GM12878 (cell line): ENCODE measurements at regions not wholly inside any gene's neighbourhood (a gene's known extent, or its start where the extent isn't known, plus 50 kb on each side); places are given as distances from the start of the nearest gene placed in this dataset.

Experiments
- ATAC-seq: fragments of 200-7000 bp; cut with Tn5 transposase; 3 replicates; pipeline ENCODE4 v1.9.1; 2020; ENCODE audit warnings: mild to moderate bottlenecking, moderate library complexity
- BruUV-seq: library from RNA; stranded (reverse); fragments of 400-500 nt; replicated peaks from 2 replicates; lab custom pipeline; 2021; lab: Mats Ljungman, UMichigan
- CTCF ChIA-PET: fragments of 300-600 bp; sonication (Branson Sonifier 250); formaldehyde crosslinking; extraction: SDS; loops from one replicate; lab custom pipeline; 2021; ENCODE audit warnings: inconsistent platforms; lab: Yijun Ruan, JAX
- POLR2A ChIA-PET: fragments of 350-600 bp; formaldehyde crosslinking; extraction: SDS; loops from one replicate; lab custom pipeline; 2021; ENCODE audit warnings: inconsistent platforms; lab: Charles Lee
- RAD21 ChIA-PET: fragments of 300-600 bp; sonication (Branson Sonifier 250); formaldehyde crosslinking; loops from one replicate; lab custom pipeline; 2023; ENCODE audit warnings: antibody characterized with exemption; ENCODE audit not compliant: unreplicated experiment; lab: Charles Lee
- SMC1A ChIA-PET: fragments of 300-600 bp; sonication (Branson Sonifier 250); formaldehyde crosslinking; loops from one replicate; lab custom pipeline; 2023; ENCODE audit not compliant: unreplicated experiment, uncharacterized antibody; lab: Charles Lee
- DNase-seq: peaks from one replicate; pipeline ENCODE4 v3.0.0-alpha.2; 2011; ENCODE audit warnings: low read depth, low spot score
- FAIRE-seq: peaks from 3 replicates; lab custom pipeline; 2011; peaks lifted over from hg19 to GRCh38; lab: Jason Lieb, UNC
- H2AFZ ChIP-seq: 2 replicates; pipeline ENCODE4 v1.6.0; 2011; ENCODE audit warnings: low read depth, low read length, control low read depth; ENCODE audit not compliant: control insufficient read depth
- H3K27ac ChIP-seq: 2 replicates; pipeline ENCODE4 v1.5.1; 2011; ENCODE audit warnings: control low read depth; ENCODE audit not compliant: control insufficient read depth, insufficient read depth
- H3K27me3 ChIP-seq, 2 experiments: replicated peaks in 1 of 2; 2 replicates each; pipeline versions ENCODE4 v1.6.0 to v1.6.1; 2011; ENCODE audit warnings: low read length in 1 of 2; ENCODE audit not compliant: control insufficient read depth in 2 of 2, insufficient read depth in 2 of 2
- H3K36me3 ChIP-seq, 2 experiments: 2 replicates each; pipeline ENCODE4 v1.5.1; 2011; ENCODE audit warnings: low read length in 1 of 2; ENCODE audit not compliant: control insufficient read depth in 2 of 2, insufficient read depth in 2 of 2
- H3K4me1 ChIP-seq: 2 replicates; pipeline ENCODE4 v1.6.1; 2011; ENCODE audit warnings: mild to moderate bottlenecking, low read length, moderate library complexity, mixed read lengths; ENCODE audit not compliant: control insufficient read depth, insufficient read depth
- H3K4me2 ChIP-seq: 2 replicates; pipeline ENCODE4 v1.6.0; 2011; ENCODE audit warnings: control low read depth; ENCODE audit not compliant: control insufficient read depth, insufficient read depth
- H3K4me3 ChIP-seq: fragments of 200-600 bp; sonication (generic); 2 replicates; pipeline ENCODE4 v1.5.1; 2016
- H3K79me2 ChIP-seq: 2 replicates; pipeline ENCODE4 v1.6.0; 2011; ENCODE audit warnings: low read length; ENCODE audit not compliant: control insufficient read depth, insufficient read depth
- H3K9ac ChIP-seq: 2 replicates; pipeline ENCODE4 v1.8.0; 2011; ENCODE audit warnings: low read length, control low read depth, mixed read lengths; ENCODE audit not compliant: control insufficient read depth, insufficient read depth
- H3K9me3 ChIP-seq: replicated peaks from 3 replicates; pipeline ENCODE4 v1.5.1; 2011; ENCODE audit warnings: mild to moderate bottlenecking, low read length; ENCODE audit not compliant: control insufficient read depth, insufficient read depth
- H4K20me1 ChIP-seq: 2 replicates; pipeline ENCODE4 v1.6.0; 2011; ENCODE audit not compliant: control insufficient read depth, insufficient read depth
- EP300 ChIP-seq, 2 experiments: fragments of 150-350 bp in 1 of 2; IDR thresholded peaks; 2 replicates each; pipeline ENCODE4 v1.6.1; 2011 to 2012; ENCODE audit warnings: low read depth in 2 of 2, low read length in 2 of 2, borderline replicate concordance in 1 of 2, improper control_type of control experiment in 1 of 2, inconsistent platforms in 1 of 2; ENCODE audit not compliant: control insufficient read depth in 1 of 2
- PRDM15 ChIP-seq: fragments of 450-650 bp; formaldehyde crosslinking; IDR thresholded peaks from 2 replicates; pipeline ENCODE4 v1.4.0; 2020; ENCODE audit warnings: mild to moderate bottlenecking, moderate library complexity
- SIX5 ChIP-seq: IDR thresholded peaks from 2 replicates; pipeline ENCODE4 v1.6.1; 2011; ENCODE audit warnings: mild to moderate bottlenecking, low read depth, low read length, moderate library complexity; ENCODE audit not compliant: severe bottlenecking
- SMAD5 ChIP-seq: IDR thresholded peaks from 2 replicates; pipeline ENCODE4 v1.6.1; 2016; ENCODE audit warnings: antibody characterized with exemption, low read depth
- WGBS: methylation state at CpG from one replicate; pipeline ENCODE4 v1.1.6; 2016; ENCODE audit warnings: low lambda C conversion rate; ENCODE audit not compliant: insufficient replicate concordance, insufficient coverage; ENCODE audit errors: missing lambda C conversion rate; 5-methylcytosine and 5-hydroxymethylcytosine counted together
- in situ Hi-C: fragments of 300-500 bp; cut with MboI; formaldehyde crosslinking; loops from 9 replicates; pipeline ENCODE4 v1.14.3; 2018; ENCODE audit warnings: mixed read lengths
- intact Hi-C: fragments of 100-400 bp; cut with micrococcal nuclease; formaldehyde crosslinking; loops from one replicate; pipeline ENCODE4 v1.14.2; 2022; ENCODE audit not compliant: unreplicated experiment

GRCh38 chr2:6685447-6685846 lies 180.3 kb downstream of the CMPK2 start:
- no peak overlapping the region for H2AFZ ChIP-seq
- H3K4me1 ChIP-seq, result no peaks in the 10 kb centered on the region
- no peak overlapping the region for H3K27ac ChIP-seq
- H3K36me3 ChIP-seq, result no peaks in the 10 kb centered on the region
- FAIRE-seq (no peak), ATAC-seq (no peak), DNase-seq (no peak)
- H4K20me1 ChIP-seq, result no peaks in the 10 kb centered on the region
- 5% methylated on average over 1 of the region's 1 CpG for WGBS
- intact Hi-C loops, result no loop called here
- TF ChIP-seq PRDM15 (CRISPR knock-in tag) (no peak), SMAD5 (no peak), SIX5 (no peak), EP300 (IDR thresholded peaks at IDR 0.05; ENCODE audit: borderline replicate concordance in 1 of 2, control insufficient read depth in 1 of 2, low read depth in 2 of 2, low read length in 2 of 2) (no peak)
- in situ Hi-C loops, result no loop called here
- ChIA-PET CTCF (no interaction called here), RAD21 (no interaction called here), POLR2A (no interaction called here), SMC1A (interaction anchor here (1.1 kb wide), 1 partner anchor 11 kb away, joined by 4 read pairs; no protein-coding TSS in a partner anchor)
- H3K9me3 ChIP-seq, result no peaks in the 10 kb centered on the region
- BruUV-seq, result no TSS peak
- no peaks in the 10 kb centered on the region for H3K79me2 ChIP-seq
- H3K9ac ChIP-seq, result no peak overlapping the region
- no peak overlapping the region for H3K4me3 ChIP-seq
- no peaks in the 10 kb centered on the region; a peak in 1 of 4 replicates for H3K27me3 ChIP-seq
- no peak overlapping the region for H3K4me2 ChIP-seq
